ENCODE measurements at regions not wholly inside any gene's neighbourhood (a gene's known extent, or its start where the extent isn't known, plus 50 kb on each side); places are given as distances from the start of the nearest gene placed in this dataset.

GRCh38 chr9:115194216-115194615 is 76.3 kb upstream of the TNC start:
- TF ChIP-seq KDM5A (IDR thresholded peaks at IDR 0.05) (no peak), EP300 (IDR thresholded peaks at IDR 0.05) (no peak), CTCF (IDR thresholded peaks at IDR 0.05) (no peak), RFX5 (IDR thresholded peaks at IDR 0.05) (no peak), RAD21 (conservative IDR thresholded peaks at IDR 0.05 in 1 of 2, IDR thresholded peaks at IDR 0.05 in 1 of 2) (no peak), RNF2 (IDR thresholded peaks at IDR 0.05; ENCODE audit: borderline replicate concordance, low read depth) (no peak)
